Mesendoderm (in vitro differentiated cells): ENCODE measurements at regions not wholly inside any gene's neighbourhood (a gene's known extent, or its start where the extent isn't known, plus 50 kb on each side); places are given as distances from the start of the nearest gene placed in this dataset.

Experiments used
- DNase-seq: peaks from one replicate; pipeline ENCODE4 v3.0.0; 2013
- H2AK5ac ChIP-seq: 2 replicates; pipeline ENCODE4 v1.6.1; 2013; ENCODE audit warnings: low read length, inconsistent platforms
- H2BK120ac ChIP-seq: 2 replicates; pipeline ENCODE4 v1.6.1; 2013; ENCODE audit warnings: low read depth, mild to moderate bottlenecking, low read length, moderate library complexity, mixed read lengths
- H2BK15ac ChIP-seq: replicated peaks from 2 replicates; pipeline ENCODE4 v1.6.1; 2013; ENCODE audit warnings: low read depth, mild to moderate bottlenecking, moderate library complexity
- H2BK5ac ChIP-seq: 2 replicates; pipeline ENCODE4 v1.6.1; 2013; ENCODE audit warnings: low read length, inconsistent platforms
- H3K18ac ChIP-seq: 2 replicates; pipeline ENCODE4 v1.6.1; 2013; ENCODE audit warnings: mild to moderate bottlenecking, low read length, mixed read lengths
- H3K23ac ChIP-seq: one replicate; pipeline ENCODE4 v1.6.1; 2013; ENCODE audit warnings: low read length
- H3K27ac ChIP-seq: 2 replicates; pipeline ENCODE4 v1.5.1; 2013; ENCODE audit warnings: low read depth, mild to moderate bottlenecking, inconsistent platforms, low read length, moderate library complexity
- H3K27me3 ChIP-seq: 2 replicates; pipeline ENCODE4 v1.6.1; 2013; ENCODE audit warnings: low read length, control low read depth, mild to moderate bottlenecking, inconsistent platforms; ENCODE audit not compliant: insufficient read depth, poor library complexity
- H3K36me3 ChIP-seq: 2 replicates; pipeline ENCODE4 v1.6.1; 2013; ENCODE audit warnings: low read length, inconsistent platforms; ENCODE audit not compliant: control insufficient read depth, insufficient read depth
- H3K4ac ChIP-seq: one replicate; pipeline ENCODE4 v1.6.1; 2013; ENCODE audit warnings: low read depth, mild to moderate bottlenecking, low read length, moderate library complexity
- H3K4me1 ChIP-seq: 2 replicates; pipeline ENCODE4 v1.6.1; 2013; ENCODE audit warnings: low read depth, low read length, inconsistent platforms; ENCODE audit not compliant: control insufficient read depth
- H3K4me2 ChIP-seq: 2 replicates; pipeline ENCODE4 v1.6.1; 2013; ENCODE audit warnings: low read length
- H3K4me3 ChIP-seq: 2 replicates; pipeline ENCODE4 v1.5.1; 2013; ENCODE audit warnings: mild to moderate bottlenecking, low read length
- H3K56ac ChIP-seq: one replicate; pipeline ENCODE4 v1.6.1; 2013; ENCODE audit warnings: low read length
- H3K79me1 ChIP-seq: 2 replicates; pipeline ENCODE4 v1.6.1; 2013; ENCODE audit warnings: low read length, inconsistent platforms
- H3K79me2 ChIP-seq: 2 replicates; pipeline ENCODE4 v1.6.1; 2013; ENCODE audit warnings: mild to moderate bottlenecking, low read length; ENCODE audit not compliant: control insufficient read depth, insufficient read depth
- H3K9ac ChIP-seq: 2 replicates; pipeline ENCODE4 v1.6.1; 2013; ENCODE audit warnings: low read length, inconsistent platforms
- H4K5ac ChIP-seq: one replicate; pipeline ENCODE4 v1.6.1; 2013; ENCODE audit warnings: low read length
- H4K8ac ChIP-seq: one replicate; pipeline ENCODE4 v1.6.1; 2013; ENCODE audit warnings: low read depth, mild to moderate bottlenecking, control low read depth, low read length, moderate library complexity
- WGBS: extraction: QIAGEN DNeasy Blood & Tissue Kit; methylation state at CpG from one replicate; pipeline ENCODE4 v1.1.7; 2013; ENCODE audit warnings: low lambda C conversion rate, missing lambda C conversion rate; ENCODE audit not compliant: insufficient coverage; ENCODE audit errors: extremely low coverage; 5-methylcytosine and 5-hydroxymethylcytosine counted together

DNA sequence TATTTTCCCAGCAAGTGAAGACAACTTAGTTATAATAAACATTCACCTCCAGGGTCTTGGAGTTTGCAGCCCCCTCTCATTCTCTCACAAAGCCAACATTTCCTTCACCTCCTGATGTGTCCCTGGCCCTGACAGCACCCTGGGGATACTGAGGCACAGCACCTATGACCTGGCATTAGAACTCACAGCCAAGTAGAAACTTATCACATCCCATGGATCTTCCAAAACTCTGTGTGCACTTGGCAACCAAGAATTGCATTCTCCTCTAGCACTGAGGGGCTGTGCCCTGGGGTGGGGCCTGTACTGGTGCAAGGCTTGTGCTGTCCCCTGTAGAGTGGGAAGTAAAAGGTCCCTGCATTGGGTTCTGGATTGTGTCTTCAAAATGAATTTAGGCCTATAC lies 116.7 kb upstream of the IGLL5 start:
- no peaks in the 10 kb centered on the region for H3K79me2 ChIP-seq
- no peak for DNase-seq
- no peaks in the 10 kb centered on the region for H3K79me1 ChIP-seq
- H3K23ac ChIP-seq: no peak overlapping the region
- no peak overlapping the region for H3K56ac ChIP-seq
- no peak overlapping the region for H4K8ac ChIP-seq
- no peak overlapping the region for H3K27ac ChIP-seq
- no peak overlapping the region for H3K4me2 ChIP-seq
- no peak overlapping the region for H2BK5ac ChIP-seq
- H2AK5ac ChIP-seq: no peak overlapping the region
- H3K4me1 ChIP-seq: no peaks in the 10 kb centered on the region
- no peak overlapping the region for H2BK15ac ChIP-seq
- H3K4ac ChIP-seq: no peak overlapping the region
- H3K36me3 ChIP-seq: no peaks in the 10 kb centered on the region
- no peak overlapping the region for H3K18ac ChIP-seq
- no peak overlapping the region for H3K9ac ChIP-seq
- no peaks in the 10 kb centered on the region for H3K27me3 ChIP-seq
- H2BK120ac ChIP-seq: no peak overlapping the region
- H4K5ac ChIP-seq: no peak overlapping the region
- H3K4me3 ChIP-seq: no peak overlapping the region

DNA sequence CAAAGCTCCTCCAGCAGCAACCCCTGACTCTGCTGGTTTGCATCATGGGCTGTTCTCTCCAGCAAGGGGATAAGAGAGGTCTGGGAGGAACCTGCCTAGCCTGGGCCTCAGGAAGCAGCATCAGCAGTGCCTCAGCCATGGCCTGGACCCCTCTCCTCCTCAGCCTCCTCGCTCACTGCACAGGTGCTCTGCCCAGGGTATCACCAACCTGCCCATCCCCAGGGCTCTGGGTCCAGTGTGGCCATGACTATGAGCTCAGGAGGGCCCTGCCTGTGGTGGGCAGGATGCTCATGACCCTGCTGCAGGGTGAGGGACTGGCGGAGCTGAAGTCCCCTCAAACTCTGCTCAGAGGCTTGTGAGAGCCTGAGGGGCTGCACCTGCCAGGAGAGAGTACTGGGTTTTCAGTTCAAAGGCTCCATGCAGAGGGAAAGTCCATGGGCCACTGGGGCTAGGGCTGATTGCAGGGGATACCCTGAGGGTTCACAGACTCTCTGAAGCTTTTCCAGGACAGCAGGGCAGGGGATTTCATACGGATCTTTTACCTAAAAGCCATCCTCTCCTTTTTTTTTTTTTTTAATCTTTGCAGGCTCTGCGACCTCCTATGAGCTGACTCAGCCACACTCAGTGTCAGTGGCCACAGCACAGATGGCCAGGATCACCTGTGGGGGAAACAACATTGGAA lies 115.8 kb upstream of the IGLL5 start:
- no peak overlapping the region for H3K27ac ChIP-seq
- no peak overlapping the region for H3K18ac ChIP-seq
- no peak overlapping the region for H3K4me3 ChIP-seq
- DNase-seq: no peak
- no peak overlapping the region for H4K5ac ChIP-seq
- no peaks in the 10 kb centered on the region for H3K79me1 ChIP-seq
- no CpG with 5 or more reads among the region's 4 CpGs for WGBS
- H2BK15ac ChIP-seq: no peak overlapping the region
- H4K8ac ChIP-seq: no peak overlapping the region
- H2BK5ac ChIP-seq: no peak overlapping the region
- H2BK120ac ChIP-seq: no peak overlapping the region
- H3K79me2 ChIP-seq: no peaks in the 10 kb centered on the region
- H3K23ac ChIP-seq: no peak overlapping the region
- no peak overlapping the region for H3K56ac ChIP-seq
- no peaks in the 10 kb centered on the region for H3K36me3 ChIP-seq
- no peaks in the 10 kb centered on the region for H3K4me1 ChIP-seq
- H3K9ac ChIP-seq: no peak overlapping the region
- no peaks in the 10 kb centered on the region for H3K27me3 ChIP-seq
- no peak overlapping the region for H3K4ac ChIP-seq
- H2AK5ac ChIP-seq: no peak overlapping the region
- no peak overlapping the region for H3K4me2 ChIP-seq

- no CpG with 5 or more reads among the region's 9 CpGs for WGBS
- Histone ChIP-seq H3K18ac (no peak overlapping the region), H2BK5ac (no peak overlapping the region), H4K8ac (no peak overlapping the region), H3K4me3 (no peak overlapping the region), H2AK5ac (no peak overlapping the region), H3K4ac (no peak overlapping the region), H3K4me2 (no peak overlapping the region), H3K79me2 (no peaks in the 10 kb centered on the region), H3K27me3 (no peaks in the 10 kb centered on the region), H3K36me3 (no peaks in the 10 kb centered on the region), H3K79me1 (no peaks in the 10 kb centered on the region), H2BK15ac (no peak overlapping the region), H3K27ac (no peak overlapping the region), H2BK120ac (no peak overlapping the region), H3K4me1 (no peaks in the 10 kb centered on the region), H4K5ac (no peak overlapping the region), H3K23ac (no peak overlapping the region), H3K9ac (no peak overlapping the region), H3K56ac (no peak overlapping the region)
- no peak for DNase-seq
These were observed 115.2 kb upstream of the IGLL5 start for GRCh38 chr22:22772396-22772795.

DNA sequence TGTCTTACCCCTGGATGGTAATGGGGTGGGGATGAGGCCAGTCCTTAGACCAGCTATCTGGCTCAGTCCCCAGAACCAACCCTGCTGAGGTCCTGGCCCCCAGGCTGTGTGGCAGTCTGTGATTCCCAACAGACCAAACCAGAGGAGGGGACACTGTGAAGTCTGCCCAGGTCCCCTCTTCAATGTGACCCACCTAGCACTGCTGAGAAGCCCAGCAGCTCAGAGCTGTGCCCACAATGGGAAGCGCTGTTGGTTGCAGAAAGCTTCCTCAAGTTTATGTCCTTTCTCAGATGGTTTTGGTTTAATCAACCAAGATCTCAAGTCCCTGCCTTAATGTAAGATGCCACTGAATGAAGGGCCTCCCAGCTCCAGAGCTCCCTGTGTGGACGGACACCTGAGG lies 114.7 kb upstream of the IGLL5 start:
- no peak overlapping the region for H3K27ac ChIP-seq

DNA sequence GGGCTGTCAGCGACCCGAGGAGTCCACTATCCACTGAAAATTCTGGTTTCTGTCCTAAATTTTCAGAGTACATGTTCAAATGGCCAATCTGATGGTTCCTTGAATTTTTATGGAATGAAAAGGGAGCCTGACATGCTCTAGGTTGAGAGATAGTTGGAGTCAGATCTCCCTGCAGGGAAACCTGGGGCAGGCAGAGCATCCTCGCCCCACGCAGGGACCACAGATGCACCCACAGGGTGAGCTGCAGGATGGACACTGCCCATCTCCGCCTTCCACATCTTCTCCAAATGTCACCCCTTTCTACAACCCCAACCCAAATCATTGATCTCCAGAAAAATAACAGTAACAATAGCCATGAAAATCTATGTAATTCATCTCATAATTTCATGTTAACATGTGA lies 114.2 kb upstream of the IGLL5 start:
- Histone ChIP-seq H2BK120ac (no peak overlapping the region), H3K56ac (no peak overlapping the region), H4K8ac (no peak overlapping the region), H3K4me2 (no peak overlapping the region), H2BK15ac (no peak overlapping the region), H3K27ac (no peak overlapping the region), H3K79me2 (no peaks in the 10 kb centered on the region), H3K4me3 (no peak overlapping the region), H3K36me3 (no peaks in the 10 kb centered on the region), H3K79me1 (no peaks in the 10 kb centered on the region), H3K4ac (no peak overlapping the region), H3K9ac (no peak overlapping the region), H3K23ac (no peak overlapping the region), H2BK5ac (no peak overlapping the region), H4K5ac (no peak overlapping the region), H3K4me1 (no peaks in the 10 kb centered on the region), H3K18ac (no peak overlapping the region), H3K27me3 (no peaks in the 10 kb centered on the region), H2AK5ac (no peak overlapping the region)
- DNase-seq: no peak
- WGBS: no CpG with 5 or more reads among the region's 5 CpGs

More for the DNA sequence above, 114.7 kb upstream of the IGLL5 start:
- WGBS: no CpG with 5 or more reads among the region's 2 CpGs
- Histone ChIP-seq H3K23ac (no peak overlapping the region), H3K9ac (no peak overlapping the region), H3K27me3 (no peaks in the 10 kb centered on the region), H2BK120ac (no peak overlapping the region), H4K8ac (no peak overlapping the region), H3K36me3 (no peaks in the 10 kb centered on the region), H2BK15ac (no peak overlapping the region), H3K79me2 (no peaks in the 10 kb centered on the region), H3K4me1 (no peaks in the 10 kb centered on the region), H4K5ac (no peak overlapping the region), H3K56ac (no peak overlapping the region), H3K4me3 (no peak overlapping the region), H2BK5ac (no peak overlapping the region), H2AK5ac (no peak overlapping the region), H3K4me2 (no peak overlapping the region), H3K4ac (no peak overlapping the region), H3K79me1 (no peaks in the 10 kb centered on the region), H3K18ac (no peak overlapping the region)
- no peak for DNase-seq

DNA sequence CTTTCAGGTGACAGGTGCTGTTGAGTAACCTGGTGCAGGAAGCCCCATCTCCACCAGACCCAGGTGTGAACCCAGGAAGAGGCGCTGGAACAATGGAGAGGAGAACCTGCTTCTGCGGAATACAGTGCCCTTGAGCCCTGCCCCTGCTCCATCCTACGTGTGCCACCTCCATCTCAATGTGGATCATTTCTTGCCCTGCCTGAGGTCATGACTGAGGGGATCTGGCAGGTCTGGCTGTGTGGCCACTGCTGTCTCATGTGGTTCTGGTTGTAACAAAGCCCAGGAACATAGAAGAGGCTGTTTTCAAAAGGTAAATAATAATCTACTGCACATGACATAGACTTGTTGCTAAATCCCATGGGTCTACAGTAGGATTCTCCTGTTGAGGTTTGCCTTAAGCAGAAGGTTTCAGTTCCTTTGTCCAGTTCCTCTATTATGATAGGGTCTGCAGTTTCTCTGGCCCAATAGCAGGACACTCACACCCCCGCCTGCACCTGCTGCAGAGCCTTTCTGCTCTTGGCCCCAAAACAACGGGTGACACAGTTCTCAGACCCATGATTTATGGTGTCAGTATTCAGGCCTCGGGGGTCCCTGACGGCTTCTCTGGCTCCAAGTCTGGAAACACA lies 113.5 kb upstream of the IGLL5 start:
- no peak overlapping the region for H3K18ac ChIP-seq
- WGBS: no CpG with 5 or more reads among the region's 7 CpGs
- H4K5ac ChIP-seq: no peak overlapping the region
- no peak overlapping the region for H3K4me2 ChIP-seq
- no peak overlapping the region for H3K9ac ChIP-seq
- H3K4me3 ChIP-seq: no peak overlapping the region
- H2BK5ac ChIP-seq: no peak overlapping the region
- H3K27me3 ChIP-seq: no peaks in the 10 kb centered on the region
- no peak overlapping the region for H2BK120ac ChIP-seq
- H3K56ac ChIP-seq: no peak overlapping the region
- no peaks in the 10 kb centered on the region for H3K36me3 ChIP-seq
- no peak overlapping the region for H2BK15ac ChIP-seq
- no peak overlapping the region for H3K27ac ChIP-seq
- H3K4ac ChIP-seq: no peak overlapping the region
- H3K4me1 ChIP-seq: no peaks in the 10 kb centered on the region
- H3K79me1 ChIP-seq: no peaks in the 10 kb centered on the region
- no peak overlapping the region for H2AK5ac ChIP-seq
- H4K8ac ChIP-seq: no peak overlapping the region
- no peak for DNase-seq
- no peaks in the 10 kb centered on the region for H3K79me2 ChIP-seq
- H3K23ac ChIP-seq: no peak overlapping the region
